ENCODE measurements at regions not wholly inside any gene's neighbourhood (a gene's known extent, or its start where the extent isn't known, plus 50 kb on each side); places are given as distances from the start of the nearest gene placed in this dataset.

GRCh38 chr7:109950821-109951564 lies 1139.9 kb upstream of the LRRN3 start:
- Histone ChIP-seq H3K27me3 (ENCODE audit: low read length) (no peaks in the 10 kb centered on the region), H3K4me3 (ENCODE audit: low read length) (no peak overlapping the region), H4K20me1 (ENCODE audit: insufficient read depth, low read depth, low read length) (no peaks in the 10 kb centered on the region), H2AFZ (ENCODE audit: low read length) (no peak overlapping the region), H3K9me2 (replicated peaks; ENCODE audit: insufficient read depth, low read length) (no peaks in the 10 kb centered on the region), H3K4me1 (ENCODE audit: low read length) (no peaks in the 10 kb centered on the region), H3K9ac (ENCODE audit: low read length) (no peak overlapping the region), H3K9me3 (ENCODE audit: low read length) (0 out of 2 replicates have a peak, but pooled peaks cover 3% of the 10 kb centered on the region), H3K27ac (ENCODE audit: low read length) (no peak overlapping the region), H3K36me3 (ENCODE audit: insufficient read depth, low read length) (no peaks in the 10 kb centered on the region), H3K4me2 (ENCODE audit: low read depth, low read length, poor library complexity, severe bottlenecking) (no peak overlapping the region), H3K79me2 (ENCODE audit: low read length) (no peaks in the 10 kb centered on the region)
- DNase-seq, result no peak

GRCh38 chr7:109951565-109951928 lies 1139.4 kb upstream of the LRRN3 start:
- Histone ChIP-seq H3K27ac (ENCODE audit: low read length) (no peak overlapping the region), H3K4me3 (ENCODE audit: low read length) (no peak overlapping the region), H3K9me3 (ENCODE audit: low read length) (0 out of 2 replicates have a peak, but pooled peaks cover 3% of the 10 kb centered on the region), H3K36me3 (ENCODE audit: insufficient read depth, low read length) (no peaks in the 10 kb centered on the region), H3K27me3 (ENCODE audit: low read length) (no peaks in the 10 kb centered on the region), H3K9me2 (replicated peaks; ENCODE audit: insufficient read depth, low read length) (no peaks in the 10 kb centered on the region), H2AFZ (ENCODE audit: low read length) (no peak overlapping the region), H3K9ac (ENCODE audit: low read length) (no peak overlapping the region), H3K79me2 (ENCODE audit: low read length) (no peaks in the 10 kb centered on the region), H3K4me1 (ENCODE audit: low read length) (no peaks in the 10 kb centered on the region), H3K4me2 (ENCODE audit: low read depth, low read length, poor library complexity, severe bottlenecking) (no peak overlapping the region), H4K20me1 (ENCODE audit: insufficient read depth, low read depth, low read length) (no peaks in the 10 kb centered on the region)
- DNase-seq, result no peak

GRCh38 chr7:109955986-109956385 lies 1134.9 kb upstream of the LRRN3 start:
- Histone ChIP-seq H3K9me3 (ENCODE audit: low read length) (peaks cover 21% of the 10 kb centered on the region), H3K4me2 (ENCODE audit: low read depth, low read length, poor library complexity, severe bottlenecking) (no peak overlapping the region), H3K79me2 (ENCODE audit: low read length) (no peaks in the 10 kb centered on the region), H3K36me3 (ENCODE audit: insufficient read depth, low read length) (no peaks in the 10 kb centered on the region), H4K20me1 (ENCODE audit: insufficient read depth, low read depth, low read length) (no peaks in the 10 kb centered on the region), H3K27me3 (ENCODE audit: low read length) (no peaks in the 10 kb centered on the region), H3K4me1 (ENCODE audit: low read length) (no peaks in the 10 kb centered on the region), H3K4me3 (ENCODE audit: low read length) (no peak overlapping the region), H2AFZ (ENCODE audit: low read length) (no peak overlapping the region), H3K9me2 (replicated peaks; ENCODE audit: insufficient read depth, low read length) (no peaks in the 10 kb centered on the region), H3K27ac (ENCODE audit: low read length) (no peak overlapping the region), H3K9ac (ENCODE audit: low read length) (no peak overlapping the region)
- no peak for DNase-seq

- DNase-seq, result no peak
- no peaks in the 10 kb centered on the region for H3K9me2 ChIP-seq (replicated peaks; ENCODE audit: insufficient read depth, low read length)
- no peak overlapping the region for H3K27ac ChIP-seq (ENCODE audit: low read length)
- no peak overlapping the region for H3K4me2 ChIP-seq (ENCODE audit: low read depth, low read length, poor library complexity, severe bottlenecking)
- H4K20me1 ChIP-seq (ENCODE audit: insufficient read depth, low read depth, low read length), result no peaks in the 10 kb centered on the region
- no peaks in the 10 kb centered on the region for H3K27me3 ChIP-seq (ENCODE audit: low read length)
- H3K36me3 ChIP-seq (ENCODE audit: insufficient read depth, low read length), result no peaks in the 10 kb centered on the region
- H3K4me3 ChIP-seq (ENCODE audit: low read length), result no peak overlapping the region
- peaks cover 27% of the 10 kb centered on the region for H3K9me3 ChIP-seq (ENCODE audit: low read length)
- H2AFZ ChIP-seq (ENCODE audit: low read length), result no peak overlapping the region
- H3K4me1 ChIP-seq (ENCODE audit: low read length), result no peaks in the 10 kb centered on the region
- no peak overlapping the region for H3K9ac ChIP-seq (ENCODE audit: low read length)
- no peaks in the 10 kb centered on the region for H3K79me2 ChIP-seq (ENCODE audit: low read length)
These were observed 1134.0 kb upstream of the LRRN3 start for GRCh38 chr7:109956916-109957315.

- no peak overlapping the region for H3K27ac ChIP-seq (ENCODE audit: low read length)
- no peak overlapping the region for H3K4me3 ChIP-seq (ENCODE audit: low read length)
- H3K9ac ChIP-seq (ENCODE audit: low read length), result no peak overlapping the region
- H3K4me2 ChIP-seq (ENCODE audit: low read depth, low read length, poor library complexity, severe bottlenecking), result no peak overlapping the region
- no peaks in the 10 kb centered on the region for H3K79me2 ChIP-seq (ENCODE audit: low read length)
- no peaks in the 10 kb centered on the region for H3K36me3 ChIP-seq (ENCODE audit: insufficient read depth, low read length)
- no peaks in the 10 kb centered on the region for H3K27me3 ChIP-seq (ENCODE audit: low read length)
- DNase-seq, result no peak
- no peaks in the 10 kb centered on the region for H4K20me1 ChIP-seq (ENCODE audit: insufficient read depth, low read depth, low read length)
- peaks cover 15% of the 10 kb centered on the region for H3K9me3 ChIP-seq (ENCODE audit: low read length)
- H3K9me2 ChIP-seq (replicated peaks; ENCODE audit: insufficient read depth, low read length), result no peaks in the 10 kb centered on the region
- H2AFZ ChIP-seq (ENCODE audit: low read length), result no peak overlapping the region
- no peaks in the 10 kb centered on the region for H3K4me1 ChIP-seq (ENCODE audit: low read length)
These were observed 1127.2 kb upstream of the LRRN3 start for GRCh38 chr7:109963741-109964140.

- DNase-seq, result no peak
- H3K9me3 ChIP-seq (ENCODE audit: low read length), result peaks cover 15% of the 10 kb centered on the region
- no peak overlapping the region for H3K4me2 ChIP-seq (ENCODE audit: low read depth, low read length, poor library complexity, severe bottlenecking)
- H3K9ac ChIP-seq (ENCODE audit: low read length), result no peak overlapping the region
- no peak overlapping the region for H2AFZ ChIP-seq (ENCODE audit: low read length)
- H3K79me2 ChIP-seq (ENCODE audit: low read length), result no peaks in the 10 kb centered on the region
- no peaks in the 10 kb centered on the region for H3K4me1 ChIP-seq (ENCODE audit: low read length)
- no peaks in the 10 kb centered on the region for H3K36me3 ChIP-seq (ENCODE audit: insufficient read depth, low read length)
- no peaks in the 10 kb centered on the region for H3K9me2 ChIP-seq (replicated peaks; ENCODE audit: insufficient read depth, low read length)
- H4K20me1 ChIP-seq (ENCODE audit: insufficient read depth, low read depth, low read length), result no peaks in the 10 kb centered on the region
- no peaks in the 10 kb centered on the region for H3K27me3 ChIP-seq (ENCODE audit: low read length)
- no peak overlapping the region for H3K4me3 ChIP-seq (ENCODE audit: low read length)
- H3K27ac ChIP-seq (ENCODE audit: low read length), result no peak overlapping the region
These were observed 1126.1 kb upstream of the LRRN3 start for GRCh38 chr7:109964780-109965179.

- Histone ChIP-seq H3K9me2 (replicated peaks; ENCODE audit: insufficient read depth, low read length) (no peaks in the 10 kb centered on the region), H3K27ac (ENCODE audit: low read length) (no peak overlapping the region), H3K27me3 (ENCODE audit: low read length) (no peaks in the 10 kb centered on the region), H2AFZ (ENCODE audit: low read length) (no peak overlapping the region), H3K36me3 (ENCODE audit: insufficient read depth, low read length) (no peaks in the 10 kb centered on the region), H3K4me3 (ENCODE audit: low read length) (no peak overlapping the region), H3K9ac (ENCODE audit: low read length) (no peak overlapping the region), H3K4me1 (ENCODE audit: low read length) (no peaks in the 10 kb centered on the region), H3K4me2 (ENCODE audit: low read depth, low read length, poor library complexity, severe bottlenecking) (no peak overlapping the region), H3K9me3 (ENCODE audit: low read length) (no peaks in the 10 kb centered on the region; the same call in none of the 2 replicates), H4K20me1 (ENCODE audit: insufficient read depth, low read depth, low read length) (no peaks in the 10 kb centered on the region), H3K79me2 (ENCODE audit: low read length) (no peaks in the 10 kb centered on the region)
- no peak for DNase-seq
These were observed 1123.5 kb upstream of the LRRN3 start for GRCh38 chr7:109967406-109967805.

- Histone ChIP-seq H4K20me1 (ENCODE audit: insufficient read depth, low read depth, low read length) (no peaks in the 10 kb centered on the region), H3K9me3 (ENCODE audit: low read length) (peaks cover 16% of the 10 kb centered on the region), H3K4me2 (ENCODE audit: low read depth, low read length, poor library complexity, severe bottlenecking) (no peak overlapping the region), H3K4me1 (ENCODE audit: low read length) (no peaks in the 10 kb centered on the region), H3K27ac (ENCODE audit: low read length) (no peak overlapping the region), H3K36me3 (ENCODE audit: insufficient read depth, low read length) (no peaks in the 10 kb centered on the region), H3K27me3 (ENCODE audit: low read length) (no peaks in the 10 kb centered on the region), H3K79me2 (ENCODE audit: low read length) (no peaks in the 10 kb centered on the region), H3K9ac (ENCODE audit: low read length) (no peak overlapping the region), H3K9me2 (replicated peaks; ENCODE audit: insufficient read depth, low read length) (no peaks in the 10 kb centered on the region), H2AFZ (ENCODE audit: low read length) (no peak overlapping the region), H3K4me3 (ENCODE audit: low read length) (no peak overlapping the region)
- no peak for DNase-seq
These were observed 1107.3 kb upstream of the LRRN3 start for GRCh38 chr7:109983618-109984017.

All from Karpas-422 (cell line).